ENCODE measurements at regions not wholly inside any gene's neighbourhood (a gene's known extent, or its start where the extent isn't known, plus 50 kb on each side); places are given as distances from the start of the nearest gene placed in this dataset.

DNA sequence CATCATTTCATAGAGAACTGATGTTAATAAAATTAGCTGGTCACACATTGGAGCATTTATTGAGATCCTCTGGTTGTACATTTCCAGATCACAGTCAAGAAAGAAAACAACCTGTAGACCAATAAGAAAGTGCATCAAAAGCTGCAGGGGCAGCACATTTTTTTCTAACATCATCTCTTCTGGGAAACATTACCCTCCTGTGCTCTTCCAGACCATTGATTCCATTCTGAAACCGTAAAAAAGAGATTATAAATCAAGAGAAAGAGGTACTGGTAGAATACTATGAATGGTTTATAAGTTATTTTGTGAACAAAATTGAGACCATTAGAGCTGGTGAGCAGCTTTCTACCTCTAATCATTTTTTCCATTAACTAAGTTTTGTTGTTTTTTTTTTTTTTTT is 1548.2 kb upstream of the CELF4 start:
- DNase-seq (ENCODE audit: low spot score): no peak
- TF ChIP-seq, protein P1, sequence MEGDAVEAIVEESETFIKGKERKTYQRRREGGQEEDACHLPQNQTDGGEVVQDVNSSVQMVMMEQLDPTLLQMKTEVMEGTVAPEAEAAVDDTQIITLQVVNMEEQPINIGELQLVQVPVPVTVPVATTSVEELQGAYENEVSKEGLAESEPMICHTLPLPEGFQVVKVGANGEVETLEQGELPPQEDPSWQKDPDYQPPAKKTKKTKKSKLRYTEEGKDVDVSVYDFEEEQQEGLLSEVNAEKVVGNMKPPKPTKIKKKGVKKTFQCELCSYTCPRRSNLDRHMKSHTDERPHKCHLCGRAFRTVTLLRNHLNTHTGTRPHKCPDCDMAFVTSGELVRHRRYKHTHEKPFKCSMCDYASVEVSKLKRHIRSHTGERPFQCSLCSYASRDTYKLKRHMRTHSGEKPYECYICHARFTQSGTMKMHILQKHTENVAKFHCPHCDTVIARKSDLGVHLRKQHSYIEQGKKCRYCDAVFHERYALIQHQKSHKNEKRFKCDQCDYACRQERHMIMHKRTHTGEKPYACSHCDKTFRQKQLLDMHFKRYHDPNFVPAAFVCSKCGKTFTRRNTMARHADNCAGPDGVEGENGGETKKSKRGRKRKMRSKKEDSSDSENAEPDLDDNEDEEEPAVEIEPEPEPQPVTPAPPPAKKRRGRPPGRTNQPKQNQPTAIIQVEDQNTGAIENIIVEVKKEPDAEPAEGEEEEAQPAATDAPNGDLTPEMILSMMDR (IDR thresholded peaks at IDR 0.05; ENCODE audit: extremely low read depth, insufficient read depth, missing control alignments): no peak
- in situ Hi-C loops (cut with MboI; ENCODE audit: low pct_unique_long_range_greater_than_20kb, low sequenced_read_pairs, unreplicated experiment): no loop called here

DNA sequence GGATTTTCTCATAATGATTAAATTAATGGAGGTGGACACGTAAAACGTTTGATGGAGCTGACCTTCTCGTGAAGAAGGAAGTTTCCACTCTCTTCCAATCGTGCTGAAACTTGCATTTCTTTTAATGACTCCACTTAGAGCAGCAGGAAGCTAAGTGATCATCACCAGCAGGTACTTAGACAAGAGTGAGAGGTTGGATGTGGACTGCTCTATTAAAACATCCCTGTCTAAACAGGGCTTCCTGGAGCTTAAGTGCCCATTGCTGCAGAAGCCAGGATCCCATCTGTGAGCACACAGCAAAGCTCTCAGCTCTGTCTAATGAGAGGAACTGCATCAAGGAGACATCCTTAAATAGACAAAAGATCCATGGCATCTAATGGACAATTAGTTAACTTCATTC is 1539.5 kb upstream of the CELF4 start:
- TF ChIP-seq, protein P1 (IDR thresholded peaks at IDR 0.05; ENCODE audit: extremely low read depth, insufficient read depth, missing control alignments): no peak

DNA sequence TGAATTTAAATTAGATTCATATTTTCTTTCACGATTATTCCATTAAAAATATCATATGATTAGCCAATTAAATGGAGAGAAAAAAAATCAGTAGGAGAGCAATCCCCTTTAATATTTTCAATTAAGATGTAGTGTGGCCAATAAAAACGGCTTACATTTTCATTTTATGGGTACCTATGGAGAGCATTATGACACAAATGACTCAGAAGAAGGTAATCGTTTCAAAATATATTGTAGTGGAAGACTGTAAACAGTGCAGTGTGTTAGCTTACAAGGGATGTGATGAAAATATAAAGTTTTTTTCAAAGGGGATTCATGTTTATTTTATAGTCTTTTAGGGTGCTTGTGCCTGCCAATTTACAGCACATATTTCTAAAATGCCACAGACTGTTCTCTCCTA is 1507.4 kb upstream of the CELF4 start:
- no peak for DNase-seq (ENCODE audit: low spot score)
- TF ChIP-seq, protein P1 (IDR thresholded peaks at IDR 0.05; ENCODE audit: extremely low read depth, insufficient read depth, missing control alignments): no peak
- in situ Hi-C loops (cut with MboI; ENCODE audit: low pct_unique_long_range_greater_than_20kb, low sequenced_read_pairs, unreplicated experiment): no loop called here

More for the DNA sequence above, 1539.5 kb upstream of the CELF4 start:
- in situ Hi-C loops (cut with MboI; ENCODE audit: low pct_unique_long_range_greater_than_20kb, low sequenced_read_pairs, unreplicated experiment): no loop called here
- DNase-seq (ENCODE audit: low spot score): no peak

DNA sequence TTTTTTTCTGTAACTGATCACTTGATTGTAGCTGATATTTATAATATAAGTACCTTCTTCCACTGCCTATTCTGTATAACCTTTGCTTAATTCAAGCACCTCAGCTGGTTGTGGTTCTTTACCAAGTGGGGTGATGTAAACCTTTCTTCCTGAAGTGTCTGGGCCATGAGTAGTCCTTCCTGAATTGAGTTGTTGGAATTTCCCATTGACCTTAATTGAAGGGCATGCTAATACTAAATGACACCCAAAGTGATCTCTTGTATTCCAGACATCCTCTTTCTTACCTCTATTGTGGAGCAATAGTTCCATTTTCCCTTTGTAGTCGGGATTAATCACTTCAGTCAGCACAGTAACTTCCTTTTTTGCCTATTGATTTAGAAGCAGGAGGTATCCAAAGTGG is 1496.8 kb upstream of the CELF4 start:
- DNase-seq (ENCODE audit: low spot score): no peak
- in situ Hi-C loops (cut with MboI; ENCODE audit: low pct_unique_long_range_greater_than_20kb, low sequenced_read_pairs, unreplicated experiment): no loop called here
- TF ChIP-seq, protein P1 (IDR thresholded peaks at IDR 0.05; ENCODE audit: extremely low read depth, insufficient read depth, missing control alignments): no peak

DNA sequence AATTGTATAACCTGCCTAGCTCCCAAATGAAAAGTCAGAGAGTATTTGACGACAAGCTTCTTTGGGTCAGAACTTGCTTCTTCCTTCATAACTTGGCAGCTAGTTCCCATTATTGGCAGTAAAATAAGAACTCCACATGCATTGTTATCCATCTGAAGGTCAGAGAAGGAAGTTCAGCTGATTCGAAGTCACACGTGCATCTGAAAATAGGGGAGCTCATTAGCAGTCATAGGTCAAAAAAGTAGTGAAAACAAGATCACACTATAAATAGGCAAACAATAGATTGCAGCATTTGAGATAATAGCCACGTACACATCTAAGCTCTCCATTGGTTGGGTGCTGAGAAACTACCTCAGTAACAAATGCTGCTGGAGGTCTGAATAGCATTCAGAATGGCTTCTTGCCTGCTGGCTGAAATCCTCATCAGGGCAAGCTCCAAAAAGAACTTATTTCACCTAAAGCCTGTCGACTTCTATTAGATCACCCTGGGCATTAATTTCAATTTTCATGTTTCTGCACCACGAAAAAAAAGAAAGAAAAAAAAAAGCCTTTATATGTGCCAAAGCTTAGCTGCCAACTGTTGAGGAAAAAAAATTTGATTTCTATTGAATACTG is 1492.9 kb upstream of the CELF4 start:
- in situ Hi-C loops (cut with MboI; ENCODE audit: low pct_unique_long_range_greater_than_20kb, low sequenced_read_pairs, unreplicated experiment): no loop called here
- TF ChIP-seq, protein P1 (IDR thresholded peaks at IDR 0.05; ENCODE audit: extremely low read depth, insufficient read depth, missing control alignments): no peak
- no peak for DNase-seq (ENCODE audit: low spot score)

DNA sequence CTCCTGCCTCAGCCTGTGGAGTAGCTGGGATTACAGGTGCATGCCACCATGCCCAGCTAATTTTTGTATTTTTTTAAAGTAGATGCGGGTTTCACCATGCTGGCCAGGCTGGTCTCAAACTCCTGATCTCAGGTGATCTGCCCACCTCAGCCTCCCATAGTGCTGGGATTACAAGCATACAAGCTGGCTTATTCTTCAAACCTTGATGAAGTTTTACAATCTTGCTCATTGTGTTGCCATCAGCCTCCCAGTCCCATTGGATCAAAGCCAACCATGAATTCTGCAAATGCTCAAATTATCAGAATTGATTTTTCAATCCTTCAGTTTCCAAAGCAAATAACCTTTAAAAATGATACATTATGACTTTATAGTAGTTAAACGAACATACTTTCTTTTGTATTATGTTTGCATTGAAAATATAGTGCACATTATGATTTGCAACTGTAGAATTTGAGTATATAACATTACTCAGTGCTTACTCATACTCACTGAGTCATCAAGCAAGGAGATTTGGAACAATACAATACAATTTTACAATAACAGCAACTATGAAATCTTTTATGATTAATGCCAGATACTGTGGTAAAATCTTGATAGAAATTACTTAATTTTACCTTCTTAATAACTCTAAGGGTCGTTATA is 1491.9 kb upstream of the CELF4 start:
- no peak for DNase-seq (ENCODE audit: low spot score)
- TF ChIP-seq, protein P1 (IDR thresholded peaks at IDR 0.05; ENCODE audit: extremely low read depth, insufficient read depth, missing control alignments): no peak
- in situ Hi-C loops (cut with MboI; ENCODE audit: low pct_unique_long_range_greater_than_20kb, low sequenced_read_pairs, unreplicated experiment): no loop called here
